NCI-H187 (cell line): ENCODE measurements at regions not wholly inside any gene's neighbourhood (a gene's known extent, or its start where the extent isn't known, plus 50 kb on each side); places are given as distances from the start of the nearest gene placed in this dataset.
A peak's percentile ranks its signal among the peaks of the same experiment; 100 is the strongest.
"Not testable (repeated sequence)": the region's sequence is repeated elsewhere in the genome, so short reads cannot be mapped to it uniquely, and the experiment has no call there.

Experiments used
- DNase-seq, 2 experiments: peaks; one replicate each; lab custom pipeline; 2025; lab: John Stamatoyannopoulos, UW

DNA sequence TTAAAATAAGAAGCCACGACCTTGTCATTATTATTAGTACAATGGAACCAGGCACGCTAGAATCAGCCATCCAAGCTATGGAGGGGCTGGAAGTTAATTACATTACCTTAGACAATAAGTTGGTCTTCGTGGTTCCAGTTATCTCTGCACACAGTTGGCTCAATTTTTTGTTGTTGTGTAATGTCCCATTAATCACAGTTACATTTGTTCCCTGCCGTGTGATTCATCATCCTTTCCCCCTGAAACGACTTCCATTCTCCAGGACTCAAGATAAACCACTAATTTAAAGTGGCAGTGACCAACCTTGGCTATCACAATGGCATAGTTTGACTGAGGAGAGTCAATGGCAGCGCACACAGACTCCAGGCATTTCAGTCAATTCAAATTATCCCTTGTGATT lies 905.0 kb downstream of the RAB28 start:
- DNase-seq: no peak

DNA sequence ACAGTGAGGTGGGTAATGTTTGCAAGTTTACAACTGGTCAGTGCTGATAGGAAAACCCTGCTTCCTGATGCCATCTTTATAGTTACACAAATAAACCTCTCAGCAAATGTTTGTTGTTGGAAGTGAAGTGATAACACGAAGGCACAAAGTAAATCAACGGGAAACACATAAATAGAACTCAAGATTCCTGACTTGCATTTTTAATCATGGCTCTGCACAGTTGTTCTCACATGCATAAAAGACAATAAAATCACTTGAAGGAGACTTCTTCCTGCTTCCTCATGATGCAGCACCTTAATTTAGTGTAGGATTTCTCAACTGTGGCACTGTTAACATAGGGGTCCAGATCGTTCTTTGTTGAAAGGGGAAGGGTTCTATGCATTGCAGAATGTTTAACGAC lies 907.7 kb downstream of the RAB28 start:
- no peak for DNase-seq

GRCh38 chr4:12573716-12574115 lies 910.4 kb downstream of the RAB28 start:
- no peak for DNase-seq

DNA sequence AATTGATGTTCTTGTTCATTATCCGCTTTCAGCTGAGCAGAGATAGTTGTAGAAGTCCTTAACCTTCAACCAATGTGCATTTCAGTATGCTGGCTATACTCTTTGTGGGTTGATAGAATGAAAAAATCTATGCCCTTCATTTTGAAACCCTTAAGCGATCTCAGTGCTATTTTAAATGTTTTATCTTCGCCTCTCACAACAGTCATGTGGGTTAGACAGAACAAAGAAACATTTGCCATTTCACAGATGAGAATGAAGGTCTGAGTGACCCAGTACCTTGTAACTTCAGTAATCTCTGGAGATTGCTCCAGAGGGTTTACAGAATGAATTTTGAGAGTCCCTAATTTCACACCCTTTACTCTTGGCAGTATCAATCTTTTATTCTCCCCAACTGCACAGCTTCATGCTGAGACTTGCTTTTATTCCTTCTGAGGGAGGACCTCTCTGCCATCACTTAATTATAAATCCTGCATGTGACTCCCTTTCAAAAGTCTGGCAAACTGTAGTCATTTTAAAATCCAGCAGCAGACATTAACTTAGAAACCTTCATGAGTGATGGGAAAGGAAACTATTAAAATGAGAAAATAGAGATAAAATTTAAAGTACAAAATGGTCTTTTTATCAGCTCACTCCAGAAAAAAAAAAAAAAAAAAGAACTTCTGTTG lies 921.5 kb downstream of the RAB28 start:
- DNase-seq: no peak

- DNase-seq: no peak
Observed at GRCh38 chr4:12562021-12562420, 922.1 kb downstream of the RAB28 start.

DNA sequence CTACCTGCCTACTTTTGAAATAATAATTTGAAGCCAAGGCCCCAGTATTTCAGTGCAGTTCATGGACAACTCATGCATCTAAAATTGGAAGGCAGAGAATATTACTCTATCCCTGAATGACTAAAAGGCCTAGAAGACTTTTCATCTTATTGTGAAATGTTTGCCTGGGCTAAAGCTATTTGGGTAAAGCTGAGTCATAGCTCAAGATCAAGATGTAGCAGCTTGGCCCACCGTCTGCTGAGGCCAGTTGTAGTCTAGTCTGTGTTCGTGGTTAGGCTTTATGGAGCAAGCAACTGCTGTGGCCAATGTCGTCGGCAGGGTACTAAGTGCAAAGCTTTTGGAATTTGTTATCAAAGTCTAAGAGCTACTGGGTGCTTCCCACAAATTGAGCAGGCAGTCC lies 929.1 kb downstream of the RAB28 start:
- no peak for DNase-seq

- no peak for DNase-seq
Observed at GRCh38 chr4:12548678-12549077, 935.5 kb downstream of the RAB28 start.

DNA sequence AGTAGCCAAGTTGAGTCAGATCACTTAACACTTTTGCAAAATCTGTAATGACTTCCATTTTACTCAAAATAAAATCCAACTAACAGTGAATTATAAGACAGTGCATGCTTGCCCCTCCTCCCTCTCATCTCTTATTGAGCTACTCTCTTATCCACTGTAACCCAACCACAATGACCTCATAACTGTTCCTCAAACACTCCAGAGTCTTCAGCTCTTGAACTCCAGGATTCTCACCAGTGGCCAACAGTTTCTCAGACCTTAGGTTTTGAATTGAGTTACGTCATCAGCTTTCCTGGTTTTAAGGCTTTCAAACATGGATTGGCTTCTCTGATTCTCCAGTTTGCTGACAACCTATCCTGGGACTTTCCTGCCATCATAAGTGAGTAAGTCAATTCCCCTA lies 938.3 kb downstream of the RAB28 start:
- peak in 1 of 2 experiments; percentile 4 for DNase-seq

DNA sequence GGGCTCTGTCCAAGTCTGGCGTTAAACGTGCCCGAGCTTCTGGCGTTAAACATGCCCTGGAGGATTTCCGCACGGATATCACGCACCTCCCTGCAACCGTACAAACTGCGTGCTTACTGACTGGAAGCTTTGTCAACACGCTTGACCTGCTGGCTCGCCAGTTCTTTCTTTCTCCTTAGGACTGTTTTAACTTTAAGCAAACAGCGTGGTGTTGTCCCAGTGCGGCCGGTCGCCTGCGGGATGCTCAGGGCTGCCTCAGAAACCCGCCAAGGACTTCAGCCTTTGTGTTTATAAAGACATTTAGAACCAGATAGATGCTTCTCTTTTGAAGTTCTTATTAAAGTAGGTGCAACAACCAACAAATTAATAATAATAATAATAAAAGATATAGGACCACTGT lies 946.0 kb downstream of the RAB28 start:
- DNase-seq: no peak

DNA sequence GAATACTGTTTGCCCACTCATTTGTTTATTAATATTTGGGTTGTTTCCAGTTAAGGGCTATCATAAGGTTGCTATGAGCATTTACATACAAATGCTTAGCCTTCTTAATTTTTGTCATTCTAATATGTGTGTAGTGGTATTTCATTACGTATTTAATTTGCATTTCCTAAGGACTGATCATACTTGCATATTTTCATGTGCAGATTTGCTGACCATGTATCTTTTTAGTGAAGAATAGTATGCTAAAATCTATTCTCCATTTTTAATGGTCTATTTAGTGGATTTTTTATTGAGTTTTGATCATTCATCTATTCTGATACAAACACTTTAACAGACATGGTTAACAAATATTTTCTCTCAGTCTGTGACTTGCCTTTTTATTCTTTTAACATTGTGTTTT lies 949.5 kb downstream of the RAB28 start:
- DNase-seq: no peak

- no peak for DNase-seq
Observed at GRCh38 chr4:12519426-12519825, 964.7 kb downstream of the RAB28 start.

DNA sequence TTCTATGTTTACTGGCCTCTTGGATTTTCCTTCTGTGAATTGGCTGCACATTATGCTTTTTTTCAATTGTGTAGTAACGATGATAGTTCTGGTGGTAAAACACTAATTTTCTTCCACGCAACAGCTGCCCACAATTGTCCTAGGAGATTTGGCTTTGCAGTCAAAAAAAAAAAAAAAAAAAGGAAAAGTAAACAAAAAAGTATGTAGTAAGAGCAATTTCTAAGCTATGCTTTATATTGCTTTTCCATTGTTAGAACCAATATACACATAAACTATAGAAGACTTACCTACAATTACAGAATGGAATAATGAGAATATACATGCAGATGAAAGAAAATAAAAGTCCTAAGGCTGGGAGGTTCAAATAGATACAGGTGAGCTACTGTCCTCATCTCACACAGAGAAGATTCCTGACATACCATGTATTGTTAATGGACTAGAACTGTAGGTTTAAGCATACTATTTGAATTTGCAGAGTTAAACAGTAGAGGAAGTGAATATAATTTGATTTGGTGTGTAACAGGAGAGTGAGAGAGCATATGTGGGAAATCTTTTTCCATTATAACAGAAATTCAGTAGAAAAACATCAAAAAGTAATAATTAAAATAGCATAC lies 976.2 kb downstream of the RAB28 start:
- no peak for DNase-seq

DNA sequence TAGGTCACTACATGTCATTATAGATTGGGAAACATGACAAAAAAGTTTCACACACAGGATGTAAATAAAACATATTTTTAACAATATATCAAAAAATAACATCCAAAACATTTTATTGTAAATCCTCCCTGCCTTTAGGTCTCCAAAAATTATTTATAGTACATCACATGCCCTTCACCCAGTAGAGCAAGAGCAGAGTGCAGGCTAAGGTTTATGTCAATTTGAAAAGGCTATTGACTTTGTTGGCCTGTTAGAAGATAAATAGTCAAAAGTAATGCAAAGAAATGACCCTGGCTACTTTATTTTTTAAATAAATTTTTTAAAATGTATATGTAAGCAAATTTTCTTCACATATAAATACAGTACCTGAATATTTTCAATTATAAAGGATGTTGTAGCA lies 983.7 kb downstream of the RAB28 start:
- DNase-seq: no peak

- DNase-seq: no peak
Observed at GRCh38 chr4:12499693-12500092, 984.4 kb downstream of the RAB28 start.

DNA sequence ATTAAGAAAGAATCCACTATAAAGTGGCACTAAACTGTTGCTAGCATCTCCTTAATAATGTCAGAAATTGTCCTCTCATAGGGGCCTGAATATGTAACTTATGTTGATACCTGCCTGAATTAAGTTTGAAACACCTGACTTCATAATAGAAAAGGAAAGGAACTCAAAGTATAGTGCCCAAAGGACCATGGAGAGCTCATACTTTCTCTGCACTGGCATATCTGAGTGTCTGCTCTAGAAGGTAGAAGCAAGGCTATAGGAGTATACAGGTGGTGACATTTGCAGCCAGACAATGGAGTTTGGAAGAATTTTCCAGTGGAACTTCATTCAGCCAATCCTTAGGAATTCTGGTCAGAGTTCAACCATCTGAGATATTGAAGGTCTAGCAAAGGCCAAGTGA lies 988.9 kb downstream of the RAB28 start:
- no peak for DNase-seq

GRCh38 chr4:12492730-12493393 lies 991.3 kb downstream of the RAB28 start:
- no peak for DNase-seq

DNA sequence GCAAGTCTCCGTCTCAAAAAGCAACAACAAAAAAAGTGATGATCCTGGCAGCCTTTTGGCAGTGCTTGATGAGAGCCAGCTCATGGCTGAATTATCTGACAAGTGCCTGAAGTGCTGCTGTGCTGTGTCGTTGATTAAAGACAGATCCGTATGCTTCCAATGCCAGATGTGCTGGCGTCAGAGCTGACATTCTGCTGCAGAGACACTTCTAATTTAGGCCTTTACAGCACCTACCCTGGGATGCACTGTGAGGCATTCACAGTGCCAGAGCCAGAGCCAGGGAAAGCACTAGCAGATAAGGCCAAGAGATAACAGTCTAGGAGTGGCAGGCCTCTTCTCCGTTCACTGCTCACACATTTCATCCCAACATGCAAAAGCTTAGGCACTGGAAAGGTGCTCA lies 995.5 kb downstream of the RAB28 start:
- DNase-seq: peak; percentile 15 to 24

DNA sequence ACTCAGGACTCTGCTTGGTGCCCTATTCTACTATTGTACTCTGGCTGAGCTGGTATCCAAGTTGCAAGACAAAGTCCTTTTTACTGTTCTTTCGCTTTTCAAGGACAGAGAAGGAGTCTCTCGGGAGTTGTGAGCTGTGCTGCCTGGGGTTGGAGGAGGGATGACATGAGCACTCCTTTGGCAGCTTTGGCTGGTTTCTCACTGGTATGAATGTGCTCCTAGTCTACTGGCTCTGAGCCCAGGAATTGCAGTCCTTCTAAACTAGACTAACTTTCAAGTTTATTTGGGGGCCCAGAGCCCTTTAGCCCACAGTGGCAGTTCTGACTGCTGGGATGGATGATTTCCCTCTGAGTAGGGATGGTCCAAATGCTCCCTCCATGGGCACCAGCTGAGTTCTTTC lies 997.1 kb downstream of the RAB28 start:
- no peak for DNase-seq

DNA sequence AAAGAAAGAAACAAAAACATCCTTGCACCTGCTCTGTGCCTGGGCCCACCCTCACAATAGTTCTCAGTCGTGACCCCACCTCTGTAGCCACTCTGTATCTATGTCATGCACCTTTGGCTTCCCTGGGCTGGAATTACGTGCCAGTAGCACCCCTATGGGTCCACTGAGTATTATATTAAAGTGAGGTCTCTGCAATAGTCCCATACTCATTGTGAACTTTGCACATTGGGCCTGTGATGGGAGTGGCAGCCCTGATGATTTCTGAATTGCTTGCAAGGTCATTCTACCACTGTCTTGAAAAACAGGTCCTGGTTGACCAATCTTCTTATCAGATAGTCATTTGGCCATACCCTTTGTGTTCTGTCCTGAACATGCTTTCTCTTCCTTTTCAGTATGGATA lies 1012.1 kb downstream of the RAB28 start:
- DNase-seq: no peak

DNA sequence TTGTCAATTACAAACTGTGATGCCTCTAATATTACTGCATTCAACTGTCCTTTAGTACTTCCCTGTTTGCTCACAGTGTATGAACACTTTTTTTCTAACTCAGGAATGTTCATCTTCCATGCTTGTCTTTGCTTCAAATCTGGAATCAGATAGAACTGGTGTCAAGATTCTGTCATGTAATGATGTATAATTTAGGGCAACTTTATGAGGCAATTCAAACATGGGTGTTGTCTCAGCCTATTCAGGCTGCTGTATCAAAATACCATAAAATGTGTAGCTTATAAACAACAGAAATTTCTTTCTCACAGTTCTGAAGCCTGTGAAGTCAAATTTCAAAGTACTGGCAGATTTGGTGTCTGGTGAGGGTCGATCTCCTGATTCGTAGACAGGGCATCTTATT lies 1012.9 kb downstream of the RAB28 start:
- DNase-seq: no peak

DNA sequence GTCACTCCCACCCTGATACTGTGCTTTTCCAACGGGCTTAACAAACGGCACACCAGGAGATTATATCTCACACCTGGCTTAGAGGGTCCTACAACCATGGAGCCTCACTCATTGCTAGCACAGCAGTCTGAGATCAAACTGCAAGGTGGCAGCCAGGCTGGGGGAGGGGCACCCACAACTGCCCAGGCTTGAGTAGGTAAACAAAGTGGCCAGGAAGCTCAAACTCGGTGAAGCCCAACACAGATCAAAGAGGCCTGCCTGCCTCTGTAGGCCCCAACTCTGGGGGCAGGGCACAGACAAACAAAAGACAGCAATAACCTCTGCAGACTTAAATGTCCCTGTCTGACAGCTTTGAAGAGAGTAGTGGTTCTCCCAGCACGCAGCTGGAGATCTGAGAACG lies 1022.6 kb downstream of the RAB28 start:
- not testable (repeated sequence) for DNase-seq

DNA sequence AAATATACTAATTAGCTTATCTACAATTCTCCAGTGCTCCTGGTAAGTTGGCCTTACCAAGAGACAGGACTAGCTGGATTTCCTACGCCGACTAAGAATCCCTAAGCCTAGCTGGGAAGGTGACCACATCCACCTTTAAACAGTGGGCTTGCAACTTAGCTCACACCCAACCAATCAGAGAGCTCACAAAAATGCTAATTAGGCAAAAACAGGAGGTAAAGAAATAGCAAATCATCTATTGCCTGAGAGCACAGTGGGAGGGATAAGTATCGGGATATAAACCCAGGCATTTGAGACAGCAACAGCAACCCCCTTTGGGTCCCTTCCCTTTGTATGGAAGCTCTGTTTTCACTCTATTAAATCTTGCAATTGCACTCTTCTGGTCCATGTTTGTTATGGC lies 1025.0 kb downstream of the RAB28 start:
- no peak for DNase-seq

- no peak for DNase-seq
Observed at GRCh38 chr4:12458621-12459020, 1025.5 kb downstream of the RAB28 start.

- no peak for DNase-seq
Observed at GRCh38 chr4:12452291-12452690, 1023.6 kb upstream of the HS3ST1 start.
